Neuronal stem cell (in vitro differentiated cells): ENCODE measurements at regions not wholly inside any gene's neighbourhood (a gene's known extent, or its start where the extent isn't known, plus 50 kb on each side); places are given as distances from the start of the nearest gene placed in this dataset.

Experiments used
- DNase-seq: peaks from one replicate; pipeline ENCODE4 v3.0.0-alpha.2; 2013; ENCODE audit warnings: low spot score
- H2AFZ ChIP-seq: one replicate; pipeline ENCODE4 v1.6.1; 2013; ENCODE audit warnings: mild to moderate bottlenecking, low read length, inconsistent platforms
- H2AK5ac ChIP-seq: 2 replicates; pipeline ENCODE4 v1.6.1; 2013; ENCODE audit warnings: low read depth, mild to moderate bottlenecking, inconsistent platforms, low read length, moderate library complexity, mixed read lengths
- H2BK120ac ChIP-seq: 2 replicates; pipeline ENCODE4 v1.6.1; 2013; ENCODE audit warnings: low read depth, mild to moderate bottlenecking, inconsistent platforms, low read length, moderate library complexity, mixed read lengths
- H2BK12ac ChIP-seq: one replicate; pipeline ENCODE4 v1.6.1; 2013; ENCODE audit warnings: low read length, inconsistent platforms
- H2BK15ac ChIP-seq: 2 replicates; pipeline ENCODE4 v1.6.1; 2013; ENCODE audit warnings: mild to moderate bottlenecking, low read length, inconsistent platforms, mixed read lengths
- H2BK5ac ChIP-seq: one replicate; pipeline ENCODE4 v1.6.1; 2013; ENCODE audit warnings: inconsistent platforms, mild to moderate bottlenecking, low read length, moderate library complexity
- H3K14ac ChIP-seq: one replicate; pipeline ENCODE4 v1.6.1; 2013; ENCODE audit warnings: low read length, inconsistent platforms
- H3K18ac ChIP-seq: 2 replicates; pipeline ENCODE4 v1.6.1; 2013; ENCODE audit warnings: low read length, inconsistent platforms
- H3K23ac ChIP-seq: 2 replicates; pipeline ENCODE4 v1.6.1; 2013; ENCODE audit warnings: low read depth, mild to moderate bottlenecking, mixed read lengths, low read length, inconsistent platforms; ENCODE audit not compliant: poor library complexity
- H3K27ac ChIP-seq: replicated peaks from 3 replicates; pipeline ENCODE4 v1.5.1; 2013; ENCODE audit warnings: low read length, inconsistent platforms
- H3K27me3 ChIP-seq, 3 experiments: 2 replicates each; pipeline ENCODE4 v1.6.1; 2013; ENCODE audit warnings: low read length in 3 of 3, mild to moderate bottlenecking in 2 of 3, inconsistent platforms in 1 of 3, low read depth in 1 of 3, mixed read lengths in 1 of 3, moderate library complexity in 1 of 3; ENCODE audit not compliant: control insufficient read depth in 3 of 3, insufficient read depth in 3 of 3
- H3K36me3 ChIP-seq, 2 donors: replicated peaks in 1 of 2; 2 replicates each; pipeline ENCODE4 v1.6.1; 2013; ENCODE audit warnings: low read length in 2 of 2; ENCODE audit not compliant: control insufficient read depth in 2 of 2, insufficient read depth in 2 of 2
- H3K4ac ChIP-seq: 2 replicates; pipeline ENCODE4 v1.6.1; 2013; ENCODE audit warnings: inconsistent platforms, mild to moderate bottlenecking, low read length, moderate library complexity
- H3K4me1 ChIP-seq, 2 donors: 1 replicate in 1 of 2; 2 replicates in 1 of 2; pipeline ENCODE4 v1.6.1; 2013; ENCODE audit warnings: low read length in 2 of 2, low read depth in 1 of 2; ENCODE audit not compliant: control insufficient read depth in 2 of 2, insufficient read depth in 1 of 2
- H3K4me2 ChIP-seq: one replicate; pipeline ENCODE4 v1.6.1; 2013; ENCODE audit warnings: mild to moderate bottlenecking, low read length, inconsistent platforms; ENCODE audit not compliant: insufficient read depth, poor library complexity, severe bottlenecking
- H3K4me3 ChIP-seq, 2 donors: 2 replicates each; pipeline ENCODE4 v1.5.1; 2013; ENCODE audit warnings: low read length in 2 of 2, mild to moderate bottlenecking in 2 of 2, inconsistent platforms in 1 of 2, moderate library complexity in 1 of 2
- H3K79me1 ChIP-seq: one replicate; pipeline ENCODE4 v1.6.1; 2013; ENCODE audit warnings: low read depth, mild to moderate bottlenecking, inconsistent platforms, low read length, moderate library complexity
- H3K9ac ChIP-seq: one replicate; pipeline ENCODE4 v1.6.1; 2013; ENCODE audit warnings: mild to moderate bottlenecking, low read depth, low read length, inconsistent platforms; ENCODE audit not compliant: poor library complexity
- H3K9me3 ChIP-seq, 2 donors: replicated peaks in 1 of 2; 2 replicates each; pipeline versions ENCODE3 to v1.6.1; 2013; ENCODE audit warnings: low read length in 2 of 2, mild to moderate bottlenecking in 2 of 2, inconsistent platforms in 1 of 2, low read depth in 1 of 2, mixed read lengths in 1 of 2, moderate library complexity in 1 of 2; ENCODE audit not compliant: control insufficient read depth in 2 of 2, insufficient read depth in 1 of 2
- H4K8ac ChIP-seq: one replicate; pipeline ENCODE4 v1.6.1; 2013; ENCODE audit warnings: low read depth, mild to moderate bottlenecking, inconsistent platforms, low read length, moderate library complexity
- H4K91ac ChIP-seq: one replicate; pipeline ENCODE4 v1.6.1; 2013; ENCODE audit warnings: low read length, low read depth, mild to moderate bottlenecking, inconsistent platforms; ENCODE audit not compliant: poor library complexity
- WGBS, 2 donors: extraction: QIAGEN DNeasy Blood & Tissue Kit; methylation state at CpG; one replicate each; pipeline ENCODE4 v1.1.7; 2013; ENCODE audit warnings: missing lambda C conversion rate in 2 of 2, mixed read lengths in 1 of 2; ENCODE audit not compliant: insufficient read length in 2 of 2, insufficient replicate concordance in 1 of 2; ENCODE audit errors: extremely low coverage in 2 of 2; 5-methylcytosine and 5-hydroxymethylcytosine counted together

GRCh38 chr5:51172903-51173626 lies 210.2 kb upstream of the ISL1 start:
- H3K36me3 ChIP-seq = no peaks in the 10 kb centered on the region
- no peak overlapping the region for H3K9ac ChIP-seq
- no peak overlapping the region for H4K8ac ChIP-seq
- H2BK12ac ChIP-seq = no peak overlapping the region
- no CpG with 5 or more reads among the region's 7 CpGs for WGBS, 2 donors
- no peak overlapping the region for H3K4ac ChIP-seq
- no peak overlapping the region for H3K27ac ChIP-seq
- H2BK120ac ChIP-seq = no peak overlapping the region
- H2BK15ac ChIP-seq = no peak overlapping the region
- no peak overlapping the region for H3K4me2 ChIP-seq
- H3K9me3 ChIP-seq = no peaks in the 10 kb centered on the region
- no peak overlapping the region for H3K4me3 ChIP-seq
- H3K14ac ChIP-seq = no peak overlapping the region
- H4K91ac ChIP-seq = no peak overlapping the region
- peaks cover 0 to 4% of the 10 kb centered on the region in 2 donors for H3K4me1 ChIP-seq
- H3K79me1 ChIP-seq = no peaks in the 10 kb centered on the region
- H3K23ac ChIP-seq = no peak overlapping the region
- no peak overlapping the region for H3K18ac ChIP-seq
- no peaks in the 10 kb centered on the region for H3K27me3 ChIP-seq
- no peak overlapping the region for H2AK5ac ChIP-seq
- no peak overlapping the region for H2BK5ac ChIP-seq
- no peak overlapping the region for H2AFZ ChIP-seq
- DNase-seq = no peak

- Histone ChIP-seq H4K91ac (no peak overlapping the region), H3K36me3 (no peaks in the 10 kb centered on the region), H3K4me3 (no peak overlapping the region), H3K9ac (no peak overlapping the region), H2AFZ (no peak overlapping the region), H3K14ac (no peak overlapping the region), H3K4me1 (peaks cover 0 to 1% of the 10 kb centered on the region in 2 donors), H2BK120ac (no peak overlapping the region), H2BK5ac (no peak overlapping the region), H3K27ac (no peak overlapping the region), H3K4ac (no peak overlapping the region), H3K18ac (no peak overlapping the region), H2BK15ac (no peak overlapping the region), H4K8ac (no peak overlapping the region), H3K79me1 (no peaks in the 10 kb centered on the region), H3K27me3 (no peaks in the 10 kb centered on the region), H2BK12ac (no peak overlapping the region), H2AK5ac (no peak overlapping the region), H3K4me2 (no peak overlapping the region), H3K9me3 (peaks cover 0 to 3% of the 10 kb centered on the region in 2 donors), H3K23ac (no peak overlapping the region)
- no CpG with 5 or more reads among the region's 3 CpGs for WGBS, 2 donors
- no peak for DNase-seq
These were observed 201.9 kb upstream of the ISL1 start for GRCh38 chr5:51181208-51181894.

- no peak for DNase-seq
- H3K27ac ChIP-seq = no peak overlapping the region
- no peak overlapping the region for H4K8ac ChIP-seq
- H2BK120ac ChIP-seq = no peak overlapping the region
- no peak overlapping the region for H2AFZ ChIP-seq
- peaks cover 0 to 3% of the 10 kb centered on the region in 2 donors for H3K9me3 ChIP-seq
- H4K91ac ChIP-seq = no peak overlapping the region
- H3K4me3 ChIP-seq = no peak overlapping the region
- H3K9ac ChIP-seq = no peak overlapping the region
- H3K23ac ChIP-seq = no peak overlapping the region
- H3K14ac ChIP-seq = no peak overlapping the region
- no peak overlapping the region for H2BK15ac ChIP-seq
- no peaks in the 10 kb centered on the region for H3K27me3 ChIP-seq
- peaks cover 0 to 6% of the 10 kb centered on the region in 2 donors for H3K4me1 ChIP-seq
- H3K79me1 ChIP-seq = no peaks in the 10 kb centered on the region
- no peak overlapping the region for H3K4ac ChIP-seq
- WGBS, 2 donors = no CpG with 5 or more reads among the region's 4 CpGs
- H2AK5ac ChIP-seq = no peak overlapping the region
- H3K4me2 ChIP-seq = no peak overlapping the region
- H2BK12ac ChIP-seq = no peak overlapping the region
- no peak overlapping the region for H3K18ac ChIP-seq
- no peaks in the 10 kb centered on the region for H3K36me3 ChIP-seq
- H2BK5ac ChIP-seq = no peak overlapping the region
These were observed 197.4 kb upstream of the ISL1 start for GRCh38 chr5:51185850-51186329.

- Histone ChIP-seq H2AFZ (no peak overlapping the region), H3K4me3 (no peak overlapping the region), H2BK15ac (no peak overlapping the region), H3K9me3 (peaks cover 0 to 3% of the 10 kb centered on the region in 2 donors), H4K8ac (no peak overlapping the region), H2BK120ac (no peak overlapping the region), H3K18ac (no peak overlapping the region), H2AK5ac (no peak overlapping the region), H2BK12ac (no peak overlapping the region), H3K14ac (no peak overlapping the region), H3K27me3 (no peaks in the 10 kb centered on the region), H2BK5ac (no peak overlapping the region), H4K91ac (no peak overlapping the region), H3K23ac (no peak overlapping the region), H3K4me1 (peaks cover 0 to 6% of the 10 kb centered on the region in 2 donors), H3K36me3 (no peaks in the 10 kb centered on the region), H3K9ac (no peak overlapping the region), H3K4ac (no peak overlapping the region), H3K27ac (no peak overlapping the region), H3K79me1 (no peaks in the 10 kb centered on the region), H3K4me2 (no peak overlapping the region)
- DNase-seq = no peak
- WGBS, 2 donors = no CpG with 5 or more reads among the region's 6 CpGs
These were observed 195.2 kb upstream of the ISL1 start for GRCh38 chr5:51188001-51188591.
